C4-2B (cell line): ENCODE measurements at regions not wholly inside any gene's neighbourhood (a gene's known extent, or its start where the extent isn't known, plus 50 kb on each side); places are given as distances from the start of the nearest gene placed in this dataset.

Source experiments
- H3K27ac ChIP-seq: fragments of 450-650 bp; 2 replicates; pipeline ENCODE4 v1.5.1; 2017
- ZFX ChIP-seq: fragments of 450-650 bp; IDR thresholded peaks from 2 replicates; pipeline ENCODE4 v1.6.1; 2017
- TF ChIP-seq, protein P1 (sequence below): fragments of 450-650 bp; conservative IDR thresholded peaks from 2 replicates; pipeline ENCODE4 v1.5.1; 2017; ENCODE audit warnings: mild to moderate bottlenecking

DNA sequence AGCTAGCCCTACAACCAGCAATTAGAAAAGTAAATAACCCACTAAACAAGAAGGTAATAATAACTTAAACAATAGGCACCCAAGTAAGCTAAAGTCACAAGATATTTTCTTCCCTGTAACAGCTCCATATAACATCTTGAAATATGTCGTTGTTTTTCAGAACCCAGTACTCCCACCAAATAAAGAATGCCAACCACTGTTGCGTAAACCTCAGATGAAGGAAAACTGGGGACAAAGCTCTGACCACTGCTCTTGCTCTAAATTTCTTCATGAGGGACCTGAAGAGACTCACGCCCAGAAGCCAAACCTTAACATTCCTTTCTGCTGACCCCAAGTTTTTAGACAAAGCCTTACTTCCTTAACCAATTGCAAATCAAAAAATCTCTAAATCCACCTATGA, 267.7 kb upstream of the GAS1 start:
- no peak for TF ChIP-seq ZFX
- TF ChIP-seq, protein P1, sequence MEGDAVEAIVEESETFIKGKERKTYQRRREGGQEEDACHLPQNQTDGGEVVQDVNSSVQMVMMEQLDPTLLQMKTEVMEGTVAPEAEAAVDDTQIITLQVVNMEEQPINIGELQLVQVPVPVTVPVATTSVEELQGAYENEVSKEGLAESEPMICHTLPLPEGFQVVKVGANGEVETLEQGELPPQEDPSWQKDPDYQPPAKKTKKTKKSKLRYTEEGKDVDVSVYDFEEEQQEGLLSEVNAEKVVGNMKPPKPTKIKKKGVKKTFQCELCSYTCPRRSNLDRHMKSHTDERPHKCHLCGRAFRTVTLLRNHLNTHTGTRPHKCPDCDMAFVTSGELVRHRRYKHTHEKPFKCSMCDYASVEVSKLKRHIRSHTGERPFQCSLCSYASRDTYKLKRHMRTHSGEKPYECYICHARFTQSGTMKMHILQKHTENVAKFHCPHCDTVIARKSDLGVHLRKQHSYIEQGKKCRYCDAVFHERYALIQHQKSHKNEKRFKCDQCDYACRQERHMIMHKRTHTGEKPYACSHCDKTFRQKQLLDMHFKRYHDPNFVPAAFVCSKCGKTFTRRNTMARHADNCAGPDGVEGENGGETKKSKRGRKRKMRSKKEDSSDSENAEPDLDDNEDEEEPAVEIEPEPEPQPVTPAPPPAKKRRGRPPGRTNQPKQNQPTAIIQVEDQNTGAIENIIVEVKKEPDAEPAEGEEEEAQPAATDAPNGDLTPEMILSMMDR = no peak
- H3K27ac ChIP-seq = no peak overlapping the region

DNA sequence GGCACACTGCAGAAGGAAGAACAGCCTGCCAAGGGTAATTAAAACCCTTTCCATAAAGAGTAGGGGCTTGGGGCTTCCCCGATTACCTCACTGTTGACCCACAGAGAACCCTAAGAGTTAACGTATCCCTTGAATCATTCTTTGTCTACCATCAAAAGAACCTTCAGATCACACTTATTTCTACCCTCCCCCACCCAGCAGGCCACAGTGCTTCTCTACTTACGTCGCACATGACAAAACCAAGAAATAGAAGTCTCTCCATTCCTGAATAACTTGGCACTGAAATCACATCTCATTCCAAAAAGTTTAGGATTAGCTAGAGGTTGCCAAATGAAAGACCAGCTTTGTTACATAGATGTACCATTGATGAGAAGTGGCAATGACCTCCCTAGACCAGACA, 268.7 kb upstream of the GAS1 start:
- H3K27ac ChIP-seq = no peak overlapping the region
- TF ChIP-seq ZFX = no peak
- TF ChIP-seq, protein P1 = no peak

DNA sequence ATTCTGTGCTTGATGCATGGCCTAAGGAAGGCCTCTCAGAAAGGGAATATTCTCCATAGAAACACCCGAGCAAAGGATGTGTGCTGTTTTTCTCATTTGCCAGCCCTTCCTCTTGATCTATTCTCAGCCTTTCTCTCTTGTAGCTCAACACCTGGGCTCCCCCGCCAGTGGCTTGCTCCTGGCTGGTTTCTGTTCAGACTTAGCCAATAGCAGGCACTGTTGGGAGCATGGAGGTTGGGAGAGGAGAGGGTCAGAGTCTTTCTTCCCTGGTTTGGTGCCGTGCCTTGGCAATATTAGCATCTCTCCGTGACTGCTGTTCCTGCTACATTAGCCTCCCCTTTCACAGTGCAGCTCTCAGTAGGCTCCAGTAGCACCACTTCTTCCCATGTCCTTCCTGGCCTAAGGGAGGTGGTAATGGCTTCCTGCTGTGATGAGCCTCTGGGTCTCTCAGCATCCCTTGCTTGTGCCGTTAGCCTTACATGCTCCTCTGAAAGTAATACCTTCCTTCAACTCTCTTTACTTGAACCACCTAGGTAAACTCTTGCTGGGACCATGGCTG, 269.7 kb upstream of the GAS1 start:
- H3K27ac ChIP-seq = no peak overlapping the region
- TF ChIP-seq, protein P1 = no peak
- no peak for TF ChIP-seq ZFX

DNA sequence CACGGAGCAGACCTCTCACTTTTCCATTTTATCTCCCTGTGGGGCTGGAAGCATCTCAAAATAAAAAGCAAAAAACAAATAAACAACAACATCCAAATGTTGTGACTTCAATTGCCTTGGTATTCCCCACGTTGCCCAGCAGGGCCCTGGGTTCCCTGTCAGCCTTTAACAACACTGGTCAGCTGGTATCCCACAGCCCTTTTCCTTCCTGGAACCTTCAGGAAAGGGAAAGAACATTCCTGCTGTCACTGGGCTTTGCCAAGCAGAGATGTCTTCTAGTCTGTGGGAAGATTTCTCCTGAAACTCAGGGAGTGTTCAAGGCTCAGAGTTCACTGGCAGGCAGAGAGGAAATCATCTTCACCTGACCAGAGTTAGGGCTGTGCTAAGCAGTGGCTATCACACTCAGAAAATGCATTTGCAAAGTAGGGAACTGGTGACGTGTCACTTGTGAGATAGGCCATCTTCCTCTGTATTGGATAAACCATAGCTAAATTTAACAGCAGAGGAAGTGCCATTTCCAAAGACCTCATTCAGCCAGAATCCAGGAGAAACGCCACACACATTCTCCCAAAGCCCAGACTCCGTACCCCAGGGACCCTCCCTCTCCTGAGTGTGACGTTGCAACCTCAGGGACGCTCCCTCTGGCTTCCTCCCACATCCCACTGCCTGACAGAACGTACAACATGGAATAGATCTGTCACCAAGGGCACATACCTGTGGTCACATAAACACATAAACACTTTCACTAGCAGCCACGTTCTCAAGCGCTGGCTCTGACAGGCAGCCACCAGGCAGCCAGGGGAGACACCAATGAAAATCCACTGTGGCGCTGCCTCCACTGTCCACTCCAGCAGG, 274.0 kb upstream of the DAPK1 start:
- H3K27ac ChIP-seq = no peak overlapping the region
- no peak for TF ChIP-seq ZFX
- TF ChIP-seq, protein P1 = no peak

DNA sequence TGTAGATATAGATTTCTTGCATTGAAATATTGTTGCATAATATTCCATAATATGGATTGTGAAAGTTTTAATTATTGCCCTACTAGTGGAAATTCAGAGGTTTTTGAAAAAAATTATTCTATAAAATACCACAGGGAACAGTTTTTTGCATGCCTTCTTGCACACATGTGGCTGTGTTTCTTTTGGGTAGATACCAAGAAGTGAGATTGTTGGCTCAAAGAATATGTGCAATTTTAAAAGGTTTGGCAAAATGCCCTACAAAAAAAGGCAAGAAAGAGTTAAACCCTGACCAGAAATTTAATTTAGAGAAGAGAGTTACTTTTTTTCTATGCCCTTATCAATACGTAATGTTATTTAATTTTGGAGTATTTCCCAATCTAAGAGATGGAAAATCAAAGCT, 270.8 kb upstream of the DAPK1 start:
- TF ChIP-seq, protein P1 = no peak
- TF ChIP-seq ZFX = no peak
- no peak overlapping the region for H3K27ac ChIP-seq

DNA sequence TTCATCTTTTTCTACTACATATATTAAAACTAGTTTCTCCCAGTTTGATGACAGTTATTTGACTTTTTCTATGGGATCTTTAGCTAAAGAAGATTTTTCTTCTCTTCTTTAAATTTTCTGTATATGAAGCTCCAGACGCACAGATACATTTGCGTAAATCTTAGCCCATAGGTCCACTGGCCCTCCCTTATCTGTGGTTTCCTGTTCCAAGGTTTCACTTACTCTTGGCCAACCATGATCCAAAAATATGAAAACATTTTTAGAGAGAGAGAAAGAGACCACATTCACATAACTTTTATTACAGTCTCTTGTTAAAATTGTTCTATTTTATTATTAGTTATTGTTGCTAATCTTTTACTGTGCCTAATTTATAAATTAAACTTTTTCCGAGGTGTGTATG, 270.2 kb upstream of the DAPK1 start:
- H3K27ac ChIP-seq = no peak overlapping the region
- TF ChIP-seq, protein P1 = no peak
- TF ChIP-seq ZFX = no peak

DNA sequence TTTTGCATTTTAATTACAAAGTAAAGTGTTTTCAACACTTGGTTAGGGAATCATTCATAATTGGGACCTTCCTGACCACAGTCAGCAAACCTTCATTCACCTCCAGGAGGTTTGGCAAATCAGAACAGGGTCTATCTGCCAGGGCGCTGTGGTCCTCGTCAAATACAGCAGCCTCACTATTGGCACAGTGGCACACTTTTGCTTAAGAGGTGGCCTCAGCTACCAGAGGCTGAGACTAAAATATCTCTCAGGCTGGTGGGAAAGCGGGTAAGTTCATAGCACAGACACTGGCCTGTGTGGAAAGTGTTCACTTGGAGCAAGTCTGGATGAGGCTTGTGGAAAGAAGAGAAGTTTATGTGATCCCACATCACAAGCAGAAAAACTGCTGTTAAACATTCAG, 268.6 kb upstream of the DAPK1 start:
- H3K27ac ChIP-seq = no peak overlapping the region
- TF ChIP-seq, protein P1 = no peak
- no peak for TF ChIP-seq ZFX
